COLO668 (cell line): ENCODE measurements at regions not wholly inside any gene's neighbourhood (a gene's known extent, or its start where the extent isn't known, plus 50 kb on each side); places are given as distances from the start of the nearest gene placed in this dataset.
"Not testable (repeated sequence)": the region's sequence is repeated elsewhere in the genome, so short reads cannot be mapped to it uniquely, and the experiment has no call there.

ENCODE experiments used
- DNase-seq: peaks from one replicate; lab custom pipeline; 2025; ENCODE audit not compliant: unreplicated experiment; lab: John Stamatoyannopoulos, UW

- DNase-seq = no peak
Measured at GRCh38 chr12:62032870-62033269, 227.3 kb upstream of the USP15 start.

GRCh38 chr12:62044450-62045135, 215.6 kb upstream of the USP15 start:
- no peak for DNase-seq

- no peak for DNase-seq
Measured at GRCh38 chr12:62045211-62045610, 215.0 kb upstream of the USP15 start.

GRCh38 chr12:62050785-62051184, 209.4 kb upstream of the USP15 start:
- no peak for DNase-seq

- no peak for DNase-seq
Measured at GRCh38 chr12:62069976-62070375, 190.2 kb upstream of the USP15 start.

GRCh38 chr12:62073236-62073635, 187.0 kb upstream of the USP15 start:
- DNase-seq = not testable (repeated sequence)

- DNase-seq = no peak
Measured at GRCh38 chr12:62075870-62076269, 184.3 kb upstream of the USP15 start.

GRCh38 chr12:62078020-62078419, 182.2 kb upstream of the USP15 start:
- no peak for DNase-seq

- DNase-seq = no peak
Measured at GRCh38 chr12:62082448-62082847, 177.8 kb upstream of the USP15 start.

- DNase-seq = no peak
Measured at GRCh38 chr12:62098132-62098531, 162.1 kb upstream of the USP15 start.

GRCh38 chr12:62103748-62104147, 156.5 kb upstream of the USP15 start:
- no peak for DNase-seq

GRCh38 chr12:62106547-62107185, 153.5 kb upstream of the USP15 start:
- no peak for DNase-seq

- DNase-seq = peak; percentile 24
Measured at GRCh38 chr12:62113366-62114011, 146.7 kb upstream of the USP15 start.

- no peak for DNase-seq
Measured at GRCh38 chr12:62116986-62117385, 143.2 kb upstream of the USP15 start.

- peak; percentile 35 for DNase-seq
Measured at GRCh38 chr12:62123721-62124203, 136.4 kb upstream of the USP15 start.

GRCh38 chr12:62127516-62127915, 132.7 kb upstream of the USP15 start:
- no peak for DNase-seq

GRCh38 chr12:62128175-62128975, 131.8 kb upstream of the USP15 start:
- no peak for DNase-seq

- DNase-seq = no peak
Measured at GRCh38 chr12:62129291-62129690, 130.9 kb upstream of the USP15 start.

GRCh38 chr12:62130402-62130801, 129.8 kb upstream of the USP15 start:
- no peak for DNase-seq

- no peak for DNase-seq
Measured at GRCh38 chr12:62130834-62131552, 129.2 kb upstream of the USP15 start.

- no peak for DNase-seq
Measured at GRCh38 chr12:62133440-62133839, 126.8 kb upstream of the USP15 start.
